Suprapubic skin (tissue), 4 donors: ENCODE measurements at regions not wholly inside any gene's neighbourhood (a gene's known extent, or its start where the extent isn't known, plus 50 kb on each side); places are given as distances from the start of the nearest gene placed in this dataset.

Source experiments
- EP300 ChIP-seq: sonication (generic); formaldehyde crosslinking; IDR thresholded peaks from one replicate; pipeline ENCODE4 v1.6.1; 2017; ENCODE audit warnings: antibody characterized with exemption
- POLR2AphosphoS5 ChIP-seq, 3 donors: sonication (generic); formaldehyde crosslinking; IDR thresholded peaks; one replicate each; pipeline ENCODE4 v1.6.1; 2017; ENCODE audit warnings: antibody characterized with exemption in 3 of 3
- TF ChIP-seq, protein P1 (sequence below), 2 donors: fragments of 200-600 bp in 1 of 2; fragments of 450-650 bp in 1 of 2; sonication (generic) in 1 of 2; IDR thresholded peaks; one replicate each; pipeline ENCODE4 v1.5.1; 2016 to 2019; ENCODE audit warnings: antibody characterized with exemption in 2 of 2, mild to moderate bottlenecking in 1 of 2, moderate library complexity in 1 of 2

GRCh38 chr5:3258050-3258449 is 337.6 kb upstream of the IRX1 start:
- TF ChIP-seq, protein P1, sequence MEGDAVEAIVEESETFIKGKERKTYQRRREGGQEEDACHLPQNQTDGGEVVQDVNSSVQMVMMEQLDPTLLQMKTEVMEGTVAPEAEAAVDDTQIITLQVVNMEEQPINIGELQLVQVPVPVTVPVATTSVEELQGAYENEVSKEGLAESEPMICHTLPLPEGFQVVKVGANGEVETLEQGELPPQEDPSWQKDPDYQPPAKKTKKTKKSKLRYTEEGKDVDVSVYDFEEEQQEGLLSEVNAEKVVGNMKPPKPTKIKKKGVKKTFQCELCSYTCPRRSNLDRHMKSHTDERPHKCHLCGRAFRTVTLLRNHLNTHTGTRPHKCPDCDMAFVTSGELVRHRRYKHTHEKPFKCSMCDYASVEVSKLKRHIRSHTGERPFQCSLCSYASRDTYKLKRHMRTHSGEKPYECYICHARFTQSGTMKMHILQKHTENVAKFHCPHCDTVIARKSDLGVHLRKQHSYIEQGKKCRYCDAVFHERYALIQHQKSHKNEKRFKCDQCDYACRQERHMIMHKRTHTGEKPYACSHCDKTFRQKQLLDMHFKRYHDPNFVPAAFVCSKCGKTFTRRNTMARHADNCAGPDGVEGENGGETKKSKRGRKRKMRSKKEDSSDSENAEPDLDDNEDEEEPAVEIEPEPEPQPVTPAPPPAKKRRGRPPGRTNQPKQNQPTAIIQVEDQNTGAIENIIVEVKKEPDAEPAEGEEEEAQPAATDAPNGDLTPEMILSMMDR (IDR thresholded peaks at IDR 0.05), result no peak
- TF ChIP-seq EP300 (no peak), POLR2AphosphoS5 (IDR thresholded peaks at IDR 0.05) (no peak)
